ENCODE measurements at regions not wholly inside any gene's neighbourhood (a gene's known extent, or its start where the extent isn't known, plus 50 kb on each side); places are given as distances from the start of the nearest gene placed in this dataset.
"Not testable (repeated sequence)": the region's sequence is repeated elsewhere in the genome, so short reads cannot be mapped to it uniquely, and the experiment has no call there.

- no peak for DNase-seq (ENCODE audit: low spot score)
These were observed 91.9 kb upstream of the NEURL1B start for GRCh38 chr5:172548981-172549687.

- DNase-seq (ENCODE audit: low spot score): no peak
These were observed 92.7 kb upstream of the NEURL1B start for GRCh38 chr5:172548311-172548731.

GRCh38 chr5:172546196-172546595 lies 91.9 kb upstream of the SH3PXD2B start:
- DNase-seq (ENCODE audit: low spot score): no peak

GRCh38 chr5:172545291-172545801 lies 91.0 kb upstream of the SH3PXD2B start:
- DNase-seq (ENCODE audit: low spot score): no peak

GRCh38 chr5:172544371-172545095 lies 90.2 kb upstream of the SH3PXD2B start:
- DNase-seq (ENCODE audit: low spot score): no peak

GRCh38 chr5:172543484-172544298 lies 89.4 kb upstream of the SH3PXD2B start:
- DNase-seq (ENCODE audit: low spot score): no peak

- DNase-seq (ENCODE audit: low spot score): no peak
These were observed 88.4 kb upstream of the SH3PXD2B start for GRCh38 chr5:172542651-172543131.

GRCh38 chr5:172541773-172542136 lies 87.4 kb upstream of the SH3PXD2B start:
- no peak for DNase-seq (ENCODE audit: low spot score)

GRCh38 chr5:172541099-172541772 lies 86.9 kb upstream of the SH3PXD2B start:
- no peak for DNase-seq (ENCODE audit: low spot score)

GRCh38 chr5:172540099-172540870 lies 86.0 kb upstream of the SH3PXD2B start:
- no peak for DNase-seq (ENCODE audit: low spot score)

- no peak for DNase-seq (ENCODE audit: low spot score)
These were observed 80.8 kb upstream of the SH3PXD2B start for GRCh38 chr5:172535108-172535445.

GRCh38 chr5:172534229-172535107 lies 80.1 kb upstream of the SH3PXD2B start:
- DNase-seq (ENCODE audit: low spot score): no peak

- no peak for DNase-seq (ENCODE audit: low spot score)
These were observed 79.3 kb upstream of the SH3PXD2B start for GRCh38 chr5:172533399-172534228.

- no peak for DNase-seq (ENCODE audit: low spot score)
These were observed 78.7 kb upstream of the SH3PXD2B start for GRCh38 chr5:172533058-172533398.

- not testable (repeated sequence) for DNase-seq (ENCODE audit: low spot score)
These were observed 78.1 kb upstream of the SH3PXD2B start for GRCh38 chr5:172532439-172532838.

- DNase-seq (ENCODE audit: low spot score): no peak
These were observed 77.3 kb upstream of the SH3PXD2B start for GRCh38 chr5:172531704-172532026.

GRCh38 chr5:172530878-172531703 lies 76.8 kb upstream of the SH3PXD2B start:
- no peak for DNase-seq (ENCODE audit: low spot score)

GRCh38 chr5:172530406-172530805 lies 76.1 kb upstream of the SH3PXD2B start:
- DNase-seq (ENCODE audit: low spot score): no peak
